IPS-18a (cell line): ENCODE measurements at regions not wholly inside any gene's neighbourhood (a gene's known extent, or its start where the extent isn't known, plus 50 kb on each side); places are given as distances from the start of the nearest gene placed in this dataset.
"Not testable (repeated sequence)": the region's sequence is repeated elsewhere in the genome, so short reads cannot be mapped to it uniquely, and the experiment has no call there.

Experiments used
- H3K27ac ChIP-seq: one replicate; pipeline ENCODE4 v1.5.1; 2013; ENCODE audit warnings: low read length
- H3K27me3 ChIP-seq: one replicate; pipeline ENCODE4 v1.6.1; 2013; ENCODE audit warnings: mild to moderate bottlenecking, low read length; ENCODE audit not compliant: control insufficient read depth, insufficient read depth
- H3K36me3 ChIP-seq: one replicate; pipeline ENCODE4 v1.6.1; 2013; ENCODE audit warnings: low read depth, low read length; ENCODE audit not compliant: control insufficient read depth
- H3K4me1 ChIP-seq: one replicate; pipeline ENCODE4 v1.6.1; 2013; ENCODE audit warnings: low read depth, low read length; ENCODE audit not compliant: control insufficient read depth
- H3K4me3 ChIP-seq: one replicate; pipeline ENCODE4 v1.5.1; 2013; ENCODE audit warnings: low read length
- H3K9ac ChIP-seq: one replicate; pipeline ENCODE4 v1.6.1; 2013; ENCODE audit warnings: mild to moderate bottlenecking, low read length, moderate library complexity
- H3K9me3 ChIP-seq: one replicate; pipeline ENCODE4 v1.6.1; 2013; ENCODE audit warnings: low read depth, low read length; ENCODE audit not compliant: control insufficient read depth

DNA sequence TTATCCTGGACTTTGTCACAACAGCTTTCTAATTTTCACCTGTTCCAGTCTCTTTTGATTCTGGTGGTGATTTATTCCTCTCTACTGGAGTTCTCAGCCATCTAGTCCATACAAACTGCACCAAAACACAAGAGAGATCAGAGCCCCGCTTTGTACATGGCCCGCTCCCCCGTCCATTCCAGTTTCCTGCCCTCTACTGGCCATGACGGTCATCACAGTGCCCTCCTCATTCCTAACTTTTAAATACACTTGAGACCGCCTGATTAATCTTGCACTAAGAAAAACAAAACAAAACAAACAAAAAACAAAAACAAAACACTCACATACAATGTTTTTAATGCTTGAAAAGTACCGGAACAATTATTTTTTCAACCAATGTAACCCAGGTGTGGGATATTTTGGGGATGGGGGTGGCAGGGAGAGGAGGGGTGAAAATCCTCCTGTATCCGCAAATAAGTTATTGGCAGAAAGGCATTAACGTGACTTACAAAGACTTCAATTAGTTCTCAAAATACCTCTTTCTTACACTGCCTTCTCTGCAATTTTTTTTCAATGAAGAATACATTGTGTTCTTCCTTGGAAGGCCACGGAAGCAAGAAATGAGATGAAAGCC, 84.8 kb upstream of the PAM start:
- peak overlapping the region; percentile 55 for H3K4me3 ChIP-seq
- peaks cover 17% of the 10 kb centered on the region for H3K4me1 ChIP-seq
- H3K27ac ChIP-seq, result no peak overlapping the region
- H3K9me3 ChIP-seq, result no peaks in the 10 kb centered on the region
- H3K36me3 ChIP-seq, result no peaks in the 10 kb centered on the region
- peak overlapping the region; percentile 38 for H3K9ac ChIP-seq
- H3K27me3 ChIP-seq, result no peaks in the 10 kb centered on the region

DNA sequence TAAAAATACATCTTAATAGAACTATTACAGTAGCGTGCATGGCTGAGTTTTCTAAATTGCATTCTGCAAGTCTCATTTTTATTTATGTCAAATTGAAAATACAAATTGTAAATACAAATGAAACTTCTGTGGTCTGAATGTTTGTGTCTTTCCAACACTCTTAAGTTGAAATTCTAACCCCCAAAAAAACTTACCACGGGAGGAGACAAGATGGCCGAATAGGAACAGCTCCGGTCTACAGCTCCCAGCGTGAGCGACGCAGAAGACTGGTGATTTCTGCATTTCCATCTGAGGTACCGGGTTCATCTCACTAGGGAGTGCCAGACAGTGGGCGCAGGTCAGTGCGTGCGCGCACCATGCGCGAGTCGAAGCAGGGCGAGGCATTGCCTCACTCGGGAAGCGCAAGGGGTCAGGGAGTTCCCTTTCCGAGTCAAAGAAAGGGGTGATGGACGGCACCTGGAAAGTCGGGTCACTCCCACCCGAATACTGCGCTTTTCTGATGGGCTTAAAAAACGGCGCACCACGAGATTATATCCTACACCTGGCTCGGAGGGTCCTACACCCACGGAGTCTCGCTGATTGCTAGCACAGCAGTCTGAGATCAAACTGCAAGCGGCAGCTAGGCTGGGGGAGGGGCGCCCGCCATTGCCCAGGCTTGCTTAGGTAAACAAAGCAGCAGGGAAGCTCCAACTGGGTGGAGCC, 83.9 kb upstream of the PAM start:
- not testable (repeated sequence) for H3K9me3 ChIP-seq, H3K27me3 ChIP-seq, H3K36me3 ChIP-seq, H3K27ac ChIP-seq
- H3K4me1 ChIP-seq, result peaks cover 10% of the 10 kb centered on the region
- peak overlapping the region; percentile 55 for H3K4me3 ChIP-seq
- H3K9ac ChIP-seq, result peak overlapping the region; percentile 38

DNA sequence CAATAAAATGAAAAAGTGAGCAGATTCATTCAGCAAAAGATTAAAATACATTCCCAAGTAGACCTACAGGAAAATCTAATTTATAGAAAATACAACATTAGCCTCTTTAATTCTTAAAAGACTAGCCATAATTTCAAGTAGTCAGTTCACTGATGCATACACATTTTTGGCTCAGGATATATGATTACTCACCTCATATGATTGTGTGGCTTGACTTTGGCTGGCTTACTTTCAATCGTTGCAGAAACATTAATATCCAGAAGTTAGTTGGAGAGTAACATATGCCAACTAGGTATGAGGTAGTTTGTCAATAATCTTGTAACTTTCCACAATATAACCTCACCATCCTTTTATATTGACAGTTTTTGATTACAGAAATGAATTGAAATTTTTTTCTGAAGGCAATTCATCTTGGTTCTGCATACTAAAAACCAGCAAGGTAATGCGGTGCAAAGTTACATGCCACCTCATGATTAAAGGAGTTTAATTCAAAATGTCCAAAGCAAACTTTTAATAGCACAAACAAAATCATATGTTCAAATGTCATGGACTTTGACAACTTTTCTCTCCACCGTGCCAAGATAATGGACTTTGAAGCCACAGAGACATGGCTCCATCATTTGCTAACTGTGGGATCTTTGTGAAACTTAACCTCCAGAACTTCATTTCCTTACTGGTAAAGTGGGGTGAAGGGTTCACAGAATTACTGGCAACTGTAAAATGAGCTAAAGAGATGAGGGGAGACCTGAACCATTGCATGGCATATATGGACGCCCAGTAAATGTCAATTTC, 76.6 kb upstream of the PAM start:
- Histone ChIP-seq H3K36me3 (no peaks in the 10 kb centered on the region), H3K9ac (no peak overlapping the region), H3K27me3 (no peaks in the 10 kb centered on the region), H3K4me1 (no peaks in the 10 kb centered on the region), H3K4me3 (no peak overlapping the region), H3K9me3 (no peaks in the 10 kb centered on the region), H3K27ac (no peak overlapping the region)

DNA sequence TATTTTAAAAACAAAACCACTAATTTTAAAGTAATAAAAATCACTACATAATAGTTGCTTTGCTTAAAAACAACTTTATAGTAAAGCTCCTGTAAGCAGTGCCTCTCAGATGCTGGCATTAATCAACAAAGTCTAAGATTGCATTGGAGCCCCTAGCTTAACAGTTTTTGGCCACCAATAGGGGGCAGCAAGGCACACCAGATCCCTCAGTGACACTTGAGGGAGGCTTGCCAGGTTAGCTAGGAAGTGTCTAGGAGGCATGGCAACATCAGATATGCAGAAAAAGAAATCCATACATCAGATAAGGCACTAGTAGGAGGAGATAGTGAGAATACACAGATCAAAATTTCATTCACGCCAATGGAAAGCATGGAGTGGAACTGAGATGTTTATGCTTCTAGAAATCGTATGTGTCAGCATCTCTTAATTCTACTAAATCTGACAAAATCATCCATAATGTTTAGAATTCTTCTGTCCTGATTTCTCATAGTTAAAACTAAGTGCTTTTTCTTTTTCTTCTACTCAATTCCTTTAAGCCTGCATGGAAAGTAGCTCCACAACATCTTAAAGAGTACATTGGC, 73.6 kb upstream of the PAM start:
- H3K36me3 ChIP-seq, result no peaks in the 10 kb centered on the region
- H3K9ac ChIP-seq, result no peak overlapping the region
- no peaks in the 10 kb centered on the region for H3K9me3 ChIP-seq
- no peak overlapping the region for H3K4me3 ChIP-seq
- H3K27me3 ChIP-seq, result no peaks in the 10 kb centered on the region
- no peaks in the 10 kb centered on the region for H3K4me1 ChIP-seq
- no peak overlapping the region for H3K27ac ChIP-seq

DNA sequence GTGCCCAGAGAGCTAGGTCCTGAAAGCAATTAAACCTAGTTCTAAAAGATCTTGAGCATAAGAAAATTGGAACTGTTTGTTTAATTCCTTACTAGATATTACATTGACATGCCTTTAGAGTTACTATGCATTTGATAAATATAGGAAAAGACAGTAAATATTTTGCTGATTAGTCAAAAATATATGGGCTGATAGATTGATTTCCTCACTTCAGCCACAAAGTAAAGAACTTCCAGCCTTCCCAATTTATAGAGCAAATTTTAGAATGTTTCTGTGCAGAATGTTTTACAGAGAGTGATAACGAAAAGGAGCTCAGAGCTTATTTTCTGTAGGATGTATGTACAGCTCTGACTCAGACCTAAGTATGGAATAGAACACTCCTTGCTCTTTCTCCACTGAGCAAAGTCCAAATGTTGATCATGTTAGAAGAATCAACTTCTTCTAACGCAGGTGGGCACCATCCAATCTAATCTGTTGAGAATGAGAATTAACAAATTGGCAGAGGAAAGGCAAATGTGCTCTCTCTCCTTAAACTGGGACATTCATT, 72.9 kb upstream of the PAM start:
- H3K36me3 ChIP-seq, result no peaks in the 10 kb centered on the region

DNA sequence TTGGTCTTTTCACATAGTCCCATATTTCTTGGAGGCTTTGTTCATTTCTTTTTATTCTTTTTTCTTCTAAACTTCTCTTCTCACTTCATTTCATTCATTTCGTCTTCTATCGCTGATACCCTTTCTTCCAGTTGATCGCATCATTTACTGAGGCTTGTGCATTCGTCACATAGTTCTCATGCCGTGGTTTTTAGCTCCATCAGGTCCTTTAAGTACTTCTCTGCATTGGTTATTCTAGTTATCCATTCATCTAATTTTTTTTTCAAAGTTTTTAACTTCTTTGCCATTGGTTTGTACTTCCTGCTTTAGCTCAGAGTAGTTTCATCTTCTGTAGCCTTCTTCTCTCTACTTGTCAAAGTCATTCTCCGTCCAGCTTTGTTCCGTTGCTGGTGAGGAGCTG, 67.0 kb upstream of the PAM start:
- H3K27ac ChIP-seq, H3K9me3 ChIP-seq, H3K4me3 ChIP-seq, H3K9ac ChIP-seq, H3K27me3 ChIP-seq, H3K36me3 ChIP-seq, H3K4me1 ChIP-seq: not testable (repeated sequence)

More for the DNA sequence above, 72.9 kb upstream of the PAM start:
- H3K27ac ChIP-seq, result no peak overlapping the region
- H3K9ac ChIP-seq, result no peak overlapping the region
- H3K4me3 ChIP-seq, result no peak overlapping the region
- H3K4me1 ChIP-seq, result no peaks in the 10 kb centered on the region
- no peaks in the 10 kb centered on the region for H3K27me3 ChIP-seq
- H3K9me3 ChIP-seq, result no peaks in the 10 kb centered on the region

DNA sequence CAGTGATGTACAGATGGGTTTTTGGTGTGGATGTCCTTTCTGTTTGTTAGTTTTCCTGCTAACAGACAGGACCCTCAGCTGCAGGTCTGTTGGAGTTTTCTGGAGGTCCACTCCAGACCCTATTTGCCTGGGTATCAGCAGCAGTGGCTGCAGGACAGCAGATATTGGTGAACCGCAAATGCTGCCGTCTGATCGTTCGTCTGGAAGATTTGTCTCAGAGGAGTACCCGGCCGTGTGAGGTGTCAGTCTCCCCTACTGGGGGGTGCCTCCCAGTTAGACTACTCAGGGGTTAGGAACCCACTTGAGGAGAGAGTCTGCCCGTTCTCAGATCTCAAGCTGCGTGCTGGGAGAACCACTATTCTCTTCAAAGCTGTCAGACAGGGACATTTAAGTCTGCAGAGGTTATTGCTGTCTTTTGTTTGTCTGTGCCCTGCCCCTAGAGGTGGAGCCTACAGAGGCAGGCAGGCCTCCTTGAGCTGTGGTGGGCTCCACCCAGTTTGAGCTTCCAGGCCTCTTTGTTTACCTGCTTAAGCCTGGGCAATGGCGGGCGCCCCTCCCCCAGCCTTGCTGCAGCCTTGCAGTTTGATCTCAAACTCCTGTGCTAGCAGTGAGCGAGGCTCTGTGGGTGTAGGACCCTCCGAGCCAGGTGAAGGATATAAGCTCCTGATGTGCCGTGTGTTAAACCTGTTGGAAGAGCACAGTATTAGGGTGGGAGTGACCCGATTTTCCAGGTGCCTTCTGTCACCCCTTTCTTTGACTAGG, 66.3 kb upstream of the PAM start:
- not testable (repeated sequence) for H3K27me3 ChIP-seq, H3K9ac ChIP-seq, H3K4me1 ChIP-seq, H3K4me3 ChIP-seq, H3K9me3 ChIP-seq, H3K27ac ChIP-seq, H3K36me3 ChIP-seq

DNA sequence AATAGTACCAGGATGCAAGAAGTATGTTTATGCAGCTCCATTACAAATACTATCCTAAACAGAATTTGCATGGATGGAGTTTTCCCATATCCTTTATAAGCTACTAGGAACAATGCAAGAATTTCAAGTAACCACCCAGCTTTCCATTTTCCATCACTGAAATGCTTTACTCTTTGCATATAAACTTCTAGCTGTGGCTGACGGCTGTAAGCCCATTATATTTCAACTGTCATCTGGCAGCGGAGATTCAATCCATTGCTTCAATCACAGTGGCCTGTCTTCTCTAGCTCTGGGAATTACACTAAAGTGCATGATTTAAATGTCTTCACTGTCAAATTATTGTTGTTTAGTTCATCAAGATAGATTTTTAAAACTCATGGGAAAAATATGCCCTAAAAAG, 64.2 kb upstream of the PAM start:
- H3K36me3 ChIP-seq, result no peaks in the 10 kb centered on the region
- peaks cover 7% of the 10 kb centered on the region for H3K9me3 ChIP-seq
- no peaks in the 10 kb centered on the region for H3K4me1 ChIP-seq
- no peak overlapping the region for H3K4me3 ChIP-seq
- H3K27ac ChIP-seq, result no peak overlapping the region
- H3K27me3 ChIP-seq, result no peaks in the 10 kb centered on the region
- no peak overlapping the region for H3K9ac ChIP-seq

DNA sequence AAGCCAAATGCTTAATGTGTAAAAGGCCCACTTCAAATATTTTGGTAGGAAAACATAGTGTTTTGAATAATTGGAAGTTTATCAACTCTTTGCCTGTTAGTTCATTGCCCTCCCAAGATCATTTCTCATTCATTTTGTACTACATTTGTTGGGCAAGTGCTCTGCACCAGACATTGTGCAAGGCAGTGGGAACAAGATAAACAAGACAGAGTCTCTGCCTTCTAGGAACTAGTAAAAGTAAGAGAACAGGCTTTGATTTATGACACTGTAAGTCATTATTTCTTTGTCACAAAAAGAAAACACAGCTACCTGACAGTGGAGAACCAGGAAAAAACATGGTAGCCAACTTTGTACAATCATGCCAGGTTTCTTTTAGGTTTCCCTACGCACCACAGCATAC, 63.7 kb upstream of the PAM start:
- Histone ChIP-seq H3K36me3 (no peaks in the 10 kb centered on the region), H3K9ac (no peak overlapping the region), H3K9me3 (peaks cover 7% of the 10 kb centered on the region)

DNA sequence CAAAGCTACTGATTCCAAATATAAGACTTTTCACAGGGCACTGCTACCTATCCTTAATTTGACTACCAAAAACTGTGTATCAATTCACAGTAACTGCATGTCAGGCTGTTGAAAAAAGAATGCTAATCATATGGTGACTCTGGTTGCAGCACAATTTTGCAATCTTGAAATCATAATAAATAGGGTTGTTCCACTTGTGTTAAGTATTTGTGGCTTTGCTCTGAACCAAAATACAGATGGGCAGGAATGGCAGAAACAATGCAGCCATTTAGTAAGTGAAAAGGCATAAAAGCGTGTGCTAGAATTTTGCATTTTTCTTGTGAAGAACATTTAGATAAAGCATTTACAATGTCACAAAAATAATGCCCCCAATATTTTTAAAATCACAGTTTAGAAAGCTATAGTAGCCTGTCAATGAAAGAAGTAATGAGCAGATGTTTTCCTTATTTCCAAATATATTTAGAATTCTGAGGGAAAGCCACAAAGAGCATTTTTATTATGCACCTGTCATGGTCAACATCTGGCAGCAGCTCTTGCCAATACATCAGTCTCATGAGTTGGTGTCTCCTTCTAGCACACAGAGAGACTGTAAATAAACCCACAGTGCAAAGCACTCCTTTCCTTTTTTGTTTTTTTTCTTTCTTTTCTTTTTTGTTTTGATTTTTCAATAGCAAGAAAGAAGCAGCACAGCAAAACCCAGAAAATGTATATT, 54.8 kb upstream of the PAM start:
- Histone ChIP-seq H3K27ac (no peak overlapping the region), H3K4me3 (no peak overlapping the region), H3K4me1 (no peaks in the 10 kb centered on the region), H3K9ac (no peak overlapping the region), H3K27me3 (no peaks in the 10 kb centered on the region), H3K9me3 (no peaks in the 10 kb centered on the region), H3K36me3 (no peaks in the 10 kb centered on the region)

More for the DNA sequence above, 63.7 kb upstream of the PAM start:
- no peak overlapping the region for H3K4me3 ChIP-seq
- H3K27ac ChIP-seq, result no peak overlapping the region
- no peaks in the 10 kb centered on the region for H3K4me1 ChIP-seq
- H3K27me3 ChIP-seq, result no peaks in the 10 kb centered on the region
